ENCODE measurements at regions not wholly inside any gene's neighbourhood (a gene's known extent, or its start where the extent isn't known, plus 50 kb on each side); places are given as distances from the start of the nearest gene placed in this dataset.

GRCh38 chrY:21242793-21243192, 268.3 kb upstream of the RBMY1B start:
- no peaks in the 10 kb centered on the region for H3K36me3 ChIP-seq (replicated peaks in 1 of 2; ENCODE audit: insufficient read depth in 1 of 2, low read depth in 2 of 2)
- DNase-seq (no peak), ATAC-seq (no peak)
- no peak overlapping the region for H3K27ac ChIP-seq
- intact Hi-C loops (cut with DNase I), result no loop called here
- 17 to 50% methylated on average over 1 to 2 of the region's 2 CpGs for WGBS, 2 donors
- TF ChIP-seq CTCF (IDR thresholded peaks at IDR 0.05) (no peak), POLR2A (IDR thresholded peaks at IDR 0.05) (no peak)
- no peaks in the 10 kb centered on the region for H3K9me3 ChIP-seq
- H3K4me3 ChIP-seq, result no peak overlapping the region
- no peaks in the 10 kb centered on the region for H3K27me3 ChIP-seq
- no peaks in the 10 kb centered on the region for H3K4me1 ChIP-seq

- no peak for DNase-seq
- H3K4me1 ChIP-seq, result no peaks in the 10 kb centered on the region
- H3K9me3 ChIP-seq, result no peaks in the 10 kb centered on the region
- H3K27ac ChIP-seq, result no peak overlapping the region
- no peaks in the 10 kb centered on the region for H3K36me3 ChIP-seq (replicated peaks in 1 of 2; ENCODE audit: insufficient read depth in 1 of 2, low read depth in 2 of 2)
- TF ChIP-seq POLR2A (IDR thresholded peaks at IDR 0.05) (no peak), CTCF (IDR thresholded peaks at IDR 0.05) (no peak)
- H3K4me3 ChIP-seq, result no peak overlapping the region
- 34 to 55% methylated on average over 5 of the region's 5 CpGs for WGBS, 2 donors
- intact Hi-C loops (cut with DNase I), result no loop called here
- no peaks in the 10 kb centered on the region for H3K27me3 ChIP-seq
- no peak for ATAC-seq
Observed at GRCh38 chrY:21246780-21247179, 264.4 kb upstream of the RBMY1B start.

GRCh38 chrY:21248591-21248990, 262.5 kb upstream of the RBMY1B start:
- Histone ChIP-seq H3K4me3 (no peak overlapping the region), H3K4me1 (no peaks in the 10 kb centered on the region), H3K36me3 (replicated peaks in 1 of 2; ENCODE audit: insufficient read depth in 1 of 2, low read depth in 2 of 2) (no peaks in the 10 kb centered on the region), H3K27ac (peak overlapping the region in 1 of 4 donors; percentile 6), H3K9me3 (no peaks in the 10 kb centered on the region), H3K27me3 (no peaks in the 10 kb centered on the region)
- intact Hi-C loops (cut with DNase I), result no loop called here
- TF ChIP-seq POLR2A (IDR thresholded peaks at IDR 0.05) (no peak), CTCF (IDR thresholded peaks at IDR 0.05) (no peak)
- WGBS, 2 donors, result 21 to 56% methylated on average over 3 to 5 of the region's 5 CpGs
- no peak for DNase-seq
- ATAC-seq, result no peak

- TF ChIP-seq CTCF (IDR thresholded peaks at IDR 0.05), result no peak
- no peak for TF ChIP-seq POLR2A (IDR thresholded peaks at IDR 0.05)
- Histone ChIP-seq H3K4me3 (no peak overlapping the region), H3K27me3 (no peaks in the 10 kb centered on the region), H3K27ac (no peak overlapping the region), H3K4me1 (no peaks in the 10 kb centered on the region), H3K9me3 (no peaks in the 10 kb centered on the region), H3K36me3 (replicated peaks in 1 of 2; ENCODE audit: insufficient read depth in 1 of 2, low read depth in 2 of 2) (no peaks in the 10 kb centered on the region)
- no peak for DNase-seq
- intact Hi-C loops (cut with DNase I), result no loop called here
- no peak for ATAC-seq
- 73 to 75% methylated on average over 1 of the region's 2 CpGs for WGBS, 2 donors
Observed at GRCh38 chrY:21253455-21254248, 257.5 kb upstream of the RBMY1B start.

GRCh38 chrY:21254476-21254875, 256.7 kb upstream of the RBMY1B start:
- no peaks in the 10 kb centered on the region for H3K27me3 ChIP-seq
- intact Hi-C loops (cut with DNase I), result no loop called here
- no peak for ATAC-seq
- no peak for TF ChIP-seq POLR2A (IDR thresholded peaks at IDR 0.05)
- no peak for TF ChIP-seq CTCF (IDR thresholded peaks at IDR 0.05)
- H3K36me3 ChIP-seq (replicated peaks in 1 of 2; ENCODE audit: insufficient read depth in 1 of 2, low read depth in 2 of 2), result no peaks in the 10 kb centered on the region
- 22 to 35% methylated on average over 2 of the region's 2 CpGs for WGBS, 2 donors
- no peaks in the 10 kb centered on the region for H3K9me3 ChIP-seq
- H3K4me3 ChIP-seq, result no peak overlapping the region
- H3K4me1 ChIP-seq, result no peaks in the 10 kb centered on the region
- DNase-seq, result no peak
- no peak overlapping the region for H3K27ac ChIP-seq
